HEK293 (cell line): ENCODE measurements at regions not wholly inside any gene's neighbourhood (a gene's known extent, or its start where the extent isn't known, plus 50 kb on each side); places are given as distances from the start of the nearest gene placed in this dataset.

Experiments
- KLF16 ChIP-seq: fragments of 450-650 bp; formaldehyde crosslinking; IDR thresholded peaks from 2 replicates; pipeline ENCODE4 v1.5.1; 2017; ENCODE audit warnings: missing biosample characterization, missing genetic modification characterization
- MYNN ChIP-seq: fragments of 450-650 bp; formaldehyde crosslinking; IDR thresholded peaks from 2 replicates; pipeline ENCODE4 v1.5.1; 2016; ENCODE audit warnings: missing biosample characterization, missing genetic modification characterization, borderline replicate concordance
- ZNF548 ChIP-seq: fragments of 450-650 bp; formaldehyde crosslinking; IDR thresholded peaks from 2 replicates; pipeline ENCODE4 v1.5.1; 2016; ENCODE audit warnings: missing biosample characterization, missing genetic modification characterization
- ZNF610 ChIP-seq: fragments of 450-650 bp; formaldehyde crosslinking; IDR thresholded peaks from 2 replicates; pipeline ENCODE4 v1.5.1; 2016; ENCODE audit warnings: missing biosample characterization, missing genetic modification characterization, borderline replicate concordance
- ZNF629 ChIP-seq: fragments of 450-650 bp; formaldehyde crosslinking; IDR thresholded peaks from 2 replicates; pipeline ENCODE4 v1.5.1; 2017; ENCODE audit warnings: missing biosample characterization, missing genetic modification characterization
- ZNF677 ChIP-seq: fragments of 450-650 bp; IDR thresholded peaks from 2 replicates; pipeline ENCODE4 v1.5.0; 2018; ENCODE audit warnings: missing biosample characterization, mild to moderate bottlenecking, missing genetic modification characterization, moderate library complexity
- TF ChIP-seq, protein P1 (sequence below): fragments of 450-650 bp; formaldehyde crosslinking; IDR thresholded peaks from 2 replicates; pipeline ENCODE4 v1.5.1; 2016; ENCODE audit warnings: missing biosample characterization, missing genetic modification characterization
- TF ChIP-seq, protein P2 (sequence below): fragments of 450-650 bp; formaldehyde crosslinking; IDR thresholded peaks from 2 replicates; pipeline ENCODE4 v1.5.1; 2016; ENCODE audit warnings: missing biosample characterization, missing genetic modification characterization

DNA sequence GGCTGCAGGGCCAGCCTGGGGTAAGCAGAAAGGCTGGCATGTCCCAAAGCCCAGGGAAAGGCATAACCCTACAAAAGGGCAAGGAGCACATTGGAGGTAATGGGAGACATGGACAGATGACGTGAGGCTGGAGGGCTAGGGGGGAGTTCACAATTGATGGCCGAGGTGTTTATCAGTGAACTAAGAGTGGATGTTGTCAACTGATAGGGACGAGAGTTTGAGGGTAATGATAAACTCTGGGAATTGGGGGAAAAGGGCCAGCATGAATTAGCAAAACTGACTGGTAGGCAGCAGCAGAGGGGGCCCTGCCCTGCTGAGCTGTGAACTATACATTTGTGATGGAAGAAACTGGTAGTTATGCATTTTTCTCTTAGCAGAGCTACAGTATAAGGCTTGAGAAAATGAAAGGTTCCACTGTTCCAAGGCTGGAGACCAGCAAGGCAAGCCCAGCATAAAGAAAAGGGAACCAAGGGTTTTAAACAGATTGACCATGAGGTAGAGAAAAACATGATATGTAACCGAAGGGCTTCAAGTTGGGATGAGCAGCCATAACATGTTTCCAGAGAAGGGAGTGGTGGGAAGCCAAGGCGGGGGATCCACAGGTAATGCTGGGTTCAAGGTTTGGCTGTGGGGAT, 98.1 kb upstream of the MLN start:
- TF ChIP-seq, protein P1, sequence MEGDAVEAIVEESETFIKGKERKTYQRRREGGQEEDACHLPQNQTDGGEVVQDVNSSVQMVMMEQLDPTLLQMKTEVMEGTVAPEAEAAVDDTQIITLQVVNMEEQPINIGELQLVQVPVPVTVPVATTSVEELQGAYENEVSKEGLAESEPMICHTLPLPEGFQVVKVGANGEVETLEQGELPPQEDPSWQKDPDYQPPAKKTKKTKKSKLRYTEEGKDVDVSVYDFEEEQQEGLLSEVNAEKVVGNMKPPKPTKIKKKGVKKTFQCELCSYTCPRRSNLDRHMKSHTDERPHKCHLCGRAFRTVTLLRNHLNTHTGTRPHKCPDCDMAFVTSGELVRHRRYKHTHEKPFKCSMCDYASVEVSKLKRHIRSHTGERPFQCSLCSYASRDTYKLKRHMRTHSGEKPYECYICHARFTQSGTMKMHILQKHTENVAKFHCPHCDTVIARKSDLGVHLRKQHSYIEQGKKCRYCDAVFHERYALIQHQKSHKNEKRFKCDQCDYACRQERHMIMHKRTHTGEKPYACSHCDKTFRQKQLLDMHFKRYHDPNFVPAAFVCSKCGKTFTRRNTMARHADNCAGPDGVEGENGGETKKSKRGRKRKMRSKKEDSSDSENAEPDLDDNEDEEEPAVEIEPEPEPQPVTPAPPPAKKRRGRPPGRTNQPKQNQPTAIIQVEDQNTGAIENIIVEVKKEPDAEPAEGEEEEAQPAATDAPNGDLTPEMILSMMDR (tag by site-specific recombination), result no peak
- no peak for TF ChIP-seq ZNF629 (tag by site-specific recombination)
- TF ChIP-seq ZNF677 (tag by site-specific recombination), result no peak
- TF ChIP-seq, protein P2, sequence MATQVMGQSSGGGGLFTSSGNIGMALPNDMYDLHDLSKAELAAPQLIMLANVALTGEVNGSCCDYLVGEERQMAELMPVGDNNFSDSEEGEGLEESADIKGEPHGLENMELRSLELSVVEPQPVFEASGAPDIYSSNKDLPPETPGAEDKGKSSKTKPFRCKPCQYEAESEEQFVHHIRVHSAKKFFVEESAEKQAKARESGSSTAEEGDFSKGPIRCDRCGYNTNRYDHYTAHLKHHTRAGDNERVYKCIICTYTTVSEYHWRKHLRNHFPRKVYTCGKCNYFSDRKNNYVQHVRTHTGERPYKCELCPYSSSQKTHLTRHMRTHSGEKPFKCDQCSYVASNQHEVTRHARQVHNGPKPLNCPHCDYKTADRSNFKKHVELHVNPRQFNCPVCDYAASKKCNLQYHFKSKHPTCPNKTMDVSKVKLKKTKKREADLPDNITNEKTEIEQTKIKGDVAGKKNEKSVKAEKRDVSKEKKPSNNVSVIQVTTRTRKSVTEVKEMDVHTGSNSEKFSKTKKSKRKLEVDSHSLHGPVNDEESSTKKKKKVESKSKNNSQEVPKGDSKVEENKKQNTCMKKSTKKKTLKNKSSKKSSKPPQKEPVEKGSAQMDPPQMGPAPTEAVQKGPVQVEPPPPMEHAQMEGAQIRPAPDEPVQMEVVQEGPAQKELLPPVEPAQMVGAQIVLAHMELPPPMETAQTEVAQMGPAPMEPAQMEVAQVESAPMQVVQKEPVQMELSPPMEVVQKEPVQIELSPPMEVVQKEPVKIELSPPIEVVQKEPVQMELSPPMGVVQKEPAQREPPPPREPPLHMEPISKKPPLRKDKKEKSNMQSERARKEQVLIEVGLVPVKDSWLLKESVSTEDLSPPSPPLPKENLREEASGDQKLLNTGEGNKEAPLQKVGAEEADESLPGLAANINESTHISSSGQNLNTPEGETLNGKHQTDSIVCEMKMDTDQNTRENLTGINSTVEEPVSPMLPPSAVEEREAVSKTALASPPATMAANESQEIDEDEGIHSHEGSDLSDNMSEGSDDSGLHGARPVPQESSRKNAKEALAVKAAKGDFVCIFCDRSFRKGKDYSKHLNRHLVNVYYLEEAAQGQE (tag by site-specific recombination), result no peak
- TF ChIP-seq ZNF610 (tag by site-specific recombination), result no peak
- no peak for TF ChIP-seq MYNN (tag by site-specific recombination)
- no peak for TF ChIP-seq ZNF548
- no peak for TF ChIP-seq KLF16 (tag by site-specific recombination)
